ENCODE measurements at regions not wholly inside any gene's neighbourhood (a gene's known extent, or its start where the extent isn't known, plus 50 kb on each side); places are given as distances from the start of the nearest gene placed in this dataset.

DNA sequence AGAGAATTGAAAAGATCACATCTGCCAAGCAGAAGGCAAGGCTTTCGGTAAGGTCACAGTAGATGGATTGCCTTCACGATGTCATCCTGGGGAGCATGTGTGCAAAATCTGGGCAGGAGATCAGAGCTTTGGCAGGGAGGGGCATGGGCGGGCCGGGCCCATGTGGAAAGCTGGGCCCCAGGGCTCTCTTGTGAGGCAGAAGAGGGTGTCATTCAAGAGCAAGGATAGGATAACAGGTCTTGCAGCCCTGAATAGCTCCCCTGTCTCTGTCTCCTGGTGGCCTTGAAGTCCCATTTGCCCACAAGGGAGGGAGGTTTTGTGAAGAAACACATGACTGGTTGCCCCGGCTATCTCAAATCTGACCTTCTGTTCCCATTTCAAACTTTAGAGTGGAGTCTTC lies 172.0 kb downstream of the OPA1 start:
- TF ChIP-seq TAF1 (IDR thresholded peaks at IDR 0.05; ENCODE audit: low read depth), result no peak
- TF ChIP-seq EZH2 (IDR thresholded peaks at IDR 0.05; ENCODE audit: borderline replicate concordance, insufficient read depth, low read length, poor library complexity, severe bottlenecking), result no peak
- TF ChIP-seq, protein P1, sequence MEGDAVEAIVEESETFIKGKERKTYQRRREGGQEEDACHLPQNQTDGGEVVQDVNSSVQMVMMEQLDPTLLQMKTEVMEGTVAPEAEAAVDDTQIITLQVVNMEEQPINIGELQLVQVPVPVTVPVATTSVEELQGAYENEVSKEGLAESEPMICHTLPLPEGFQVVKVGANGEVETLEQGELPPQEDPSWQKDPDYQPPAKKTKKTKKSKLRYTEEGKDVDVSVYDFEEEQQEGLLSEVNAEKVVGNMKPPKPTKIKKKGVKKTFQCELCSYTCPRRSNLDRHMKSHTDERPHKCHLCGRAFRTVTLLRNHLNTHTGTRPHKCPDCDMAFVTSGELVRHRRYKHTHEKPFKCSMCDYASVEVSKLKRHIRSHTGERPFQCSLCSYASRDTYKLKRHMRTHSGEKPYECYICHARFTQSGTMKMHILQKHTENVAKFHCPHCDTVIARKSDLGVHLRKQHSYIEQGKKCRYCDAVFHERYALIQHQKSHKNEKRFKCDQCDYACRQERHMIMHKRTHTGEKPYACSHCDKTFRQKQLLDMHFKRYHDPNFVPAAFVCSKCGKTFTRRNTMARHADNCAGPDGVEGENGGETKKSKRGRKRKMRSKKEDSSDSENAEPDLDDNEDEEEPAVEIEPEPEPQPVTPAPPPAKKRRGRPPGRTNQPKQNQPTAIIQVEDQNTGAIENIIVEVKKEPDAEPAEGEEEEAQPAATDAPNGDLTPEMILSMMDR (IDR thresholded peaks at IDR 0.05; ENCODE audit: poor library complexity, severe bottlenecking), result no peak

All from neural cell (in vitro differentiated cells).